OCI-LY3 (cell line): ENCODE measurements at regions not wholly inside any gene's neighbourhood (a gene's known extent, or its start where the extent isn't known, plus 50 kb on each side); places are given as distances from the start of the nearest gene placed in this dataset.

ENCODE experiments used
- EZH2phosphoT487 ChIP-seq: fragments of 200-600 bp; shearing (Covaris generic); IDR thresholded peaks from 2 replicates; pipeline ENCODE4 v1.6.1; 2018; ENCODE audit warnings: antibody characterized with exemption, mixed run types, low read depth
- TF ChIP-seq, protein P1 (sequence below): fragments of 200-600, 300-600 bp; sonication (generic); IDR thresholded peaks from 2 replicates; pipeline ENCODE4 v1.5.1; 2014; ENCODE audit warnings: antibody characterized with exemption, low read length, low read depth

DNA sequence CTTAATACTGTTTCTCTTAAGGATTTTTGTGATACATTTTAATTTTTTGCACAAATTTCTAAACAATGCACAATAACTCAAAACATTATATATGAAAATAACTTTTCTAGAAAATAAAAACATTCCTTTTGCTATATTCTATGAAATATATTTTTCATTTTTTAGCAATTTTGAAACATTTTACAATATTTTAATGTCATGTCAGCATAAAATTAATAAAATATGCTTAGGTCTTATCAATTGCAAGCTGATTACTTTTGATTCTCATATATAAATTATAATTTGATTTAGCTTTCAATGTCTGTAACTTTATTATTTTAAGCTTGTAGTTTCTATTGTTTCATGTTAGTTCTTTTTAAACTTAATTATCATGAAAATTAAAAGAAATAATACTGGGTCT, 898.7 kb downstream of the TMEM182 start:
- TF ChIP-seq, protein P1, sequence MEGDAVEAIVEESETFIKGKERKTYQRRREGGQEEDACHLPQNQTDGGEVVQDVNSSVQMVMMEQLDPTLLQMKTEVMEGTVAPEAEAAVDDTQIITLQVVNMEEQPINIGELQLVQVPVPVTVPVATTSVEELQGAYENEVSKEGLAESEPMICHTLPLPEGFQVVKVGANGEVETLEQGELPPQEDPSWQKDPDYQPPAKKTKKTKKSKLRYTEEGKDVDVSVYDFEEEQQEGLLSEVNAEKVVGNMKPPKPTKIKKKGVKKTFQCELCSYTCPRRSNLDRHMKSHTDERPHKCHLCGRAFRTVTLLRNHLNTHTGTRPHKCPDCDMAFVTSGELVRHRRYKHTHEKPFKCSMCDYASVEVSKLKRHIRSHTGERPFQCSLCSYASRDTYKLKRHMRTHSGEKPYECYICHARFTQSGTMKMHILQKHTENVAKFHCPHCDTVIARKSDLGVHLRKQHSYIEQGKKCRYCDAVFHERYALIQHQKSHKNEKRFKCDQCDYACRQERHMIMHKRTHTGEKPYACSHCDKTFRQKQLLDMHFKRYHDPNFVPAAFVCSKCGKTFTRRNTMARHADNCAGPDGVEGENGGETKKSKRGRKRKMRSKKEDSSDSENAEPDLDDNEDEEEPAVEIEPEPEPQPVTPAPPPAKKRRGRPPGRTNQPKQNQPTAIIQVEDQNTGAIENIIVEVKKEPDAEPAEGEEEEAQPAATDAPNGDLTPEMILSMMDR: no peak
- no peak for TF ChIP-seq EZH2phosphoT487
